CD14-positive monocyte (primary cell): ENCODE measurements at regions not wholly inside any gene's neighbourhood (a gene's known extent, or its start where the extent isn't known, plus 50 kb on each side); places are given as distances from the start of the nearest gene placed in this dataset.

Source experiments
- DNase-seq, 3 donors: peaks; one replicate each; pipeline ENCODE4 v3.0.0-alpha.2; 2011 to 2022
- H2AFZ ChIP-seq: 2 replicates; pipeline ENCODE4 v1.6.0; 2012; ENCODE audit warnings: mild to moderate bottlenecking, low read depth, low read length, inconsistent platforms; ENCODE audit not compliant: insufficient read depth, poor library complexity, severe bottlenecking
- H3K27ac ChIP-seq, 2 donors: 1 replicate in 1 of 2; 2 replicates in 1 of 2; pipeline ENCODE4 v1.5.1; 2012 to 2013; ENCODE audit warnings: low read length in 2 of 2, control low read depth in 1 of 2, inconsistent platforms in 1 of 2, low read depth in 1 of 2, mild to moderate bottlenecking in 1 of 2
- H3K27me3 ChIP-seq, 2 donors: one replicate each; pipeline versions ENCODE4 v1.6.0 to v1.6.1; 2011 to 2013; ENCODE audit warnings: low read length in 2 of 2; ENCODE audit not compliant: control insufficient read depth in 2 of 2, insufficient read depth in 2 of 2
- H3K36me3 ChIP-seq, 2 donors: replicated peaks in 1 of 2; 1 replicate in 1 of 2; 2 replicates in 1 of 2; pipeline versions ENCODE4 v1.5.1 to v1.6.1; 2012 to 2013; ENCODE audit warnings: low read length in 2 of 2, control low read depth in 1 of 2, inconsistent platforms in 1 of 2, mild to moderate bottlenecking in 1 of 2; ENCODE audit not compliant: insufficient read depth in 2 of 2, control insufficient read depth in 1 of 2
- H3K4me1 ChIP-seq, 2 donors: 1 replicate in 1 of 2; 2 replicates in 1 of 2; pipeline versions ENCODE4 v1.5.1 to v1.6.1; 2012 to 2013; ENCODE audit warnings: low read length in 2 of 2, control low read depth in 1 of 2, inconsistent platforms in 1 of 2, mild to moderate bottlenecking in 1 of 2, moderate library complexity in 1 of 2; ENCODE audit not compliant: insufficient read depth in 2 of 2, control insufficient read depth in 1 of 2
- H3K4me2 ChIP-seq: replicated peaks from 2 replicates; pipeline ENCODE3; 2012; ENCODE audit warnings: low read length, moderate library complexity, mild to moderate bottlenecking; ENCODE audit not compliant: poor library complexity, severe bottlenecking; ENCODE audit errors: extremely low read depth
- H3K4me3 ChIP-seq, 3 experiments: fragments of 200-600 bp in 1 of 3; sonication (generic) in 1 of 3; replicated peaks in 1 of 3; 1 replicate in 2 of 3; 2 replicates in 1 of 3; pipeline ENCODE4 v1.5.1; 2011 to 2013; ENCODE audit warnings: low read length in 3 of 3, mild to moderate bottlenecking in 3 of 3, control low read depth in 2 of 3, low read depth in 2 of 3, inconsistent platforms in 1 of 3, moderate library complexity in 1 of 3
- H3K79me2 ChIP-seq: 2 replicates; pipeline ENCODE4 v1.6.0; 2012; ENCODE audit warnings: mild to moderate bottlenecking, control low read depth, inconsistent platforms, low read length, moderate library complexity; ENCODE audit not compliant: insufficient read depth
- H3K9ac ChIP-seq: 2 replicates; pipeline ENCODE4 v1.6.0; 2017; ENCODE audit warnings: low read length, mild to moderate bottlenecking; ENCODE audit not compliant: insufficient read depth, poor library complexity, severe bottlenecking
- H3K9me3 ChIP-seq, 2 donors: replicated peaks in 1 of 2; 1 replicate in 1 of 2; 2 replicates in 1 of 2; pipeline versions ENCODE4 v1.5.1 to v1.6.1; 2012 to 2013; ENCODE audit warnings: low read length in 2 of 2, control low read depth in 1 of 2; ENCODE audit not compliant: control insufficient read depth in 1 of 2, insufficient read depth in 1 of 2
- H4K20me1 ChIP-seq: 2 replicates; pipeline ENCODE4 v1.6.0; 2012; ENCODE audit warnings: mild to moderate bottlenecking, low read length, control low read depth, moderate library complexity; ENCODE audit not compliant: insufficient read depth
- H3K27ac Mint-ChIP-seq, 7 donors: one replicate each; pipeline ENCODE4 v1.8.0; 2020; ENCODE audit warnings: mild to moderate bottlenecking in 7 of 7, mixed read lengths in 7 of 7, moderate library complexity in 6 of 7, inconsistent platforms in 2 of 7
- H3K27me3 Mint-ChIP-seq, 3 donors: one replicate each; pipeline ENCODE4 v1.8.0; 2021 to 2022; ENCODE audit warnings: low read depth in 3 of 3, mild to moderate bottlenecking in 3 of 3, mixed read lengths in 3 of 3, moderate library complexity in 3 of 3, inconsistent platforms in 1 of 3
- H3K36me3 Mint-ChIP-seq, 2 donors: one replicate each; pipeline ENCODE4 v1.8.0; 2020; ENCODE audit warnings: mixed read lengths in 2 of 2, inconsistent platforms in 1 of 2, mild to moderate bottlenecking in 1 of 2
- H3K4me1 Mint-ChIP-seq: one replicate; pipeline ENCODE4 v1.8.0; 2020; ENCODE audit warnings: mild to moderate bottlenecking, mixed read lengths
- H3K4me3 Mint-ChIP-seq, 2 donors: one replicate each; pipeline ENCODE4 v1.8.0; 2020; ENCODE audit warnings: mild to moderate bottlenecking in 2 of 2, mixed read lengths in 2 of 2, moderate library complexity in 1 of 2
- H3K9me3 Mint-ChIP-seq, 7 donors: one replicate each; pipeline ENCODE4 v1.8.0; 2020 to 2022; ENCODE audit warnings: mixed read lengths in 7 of 7, mild to moderate bottlenecking in 6 of 7, moderate library complexity in 6 of 7, inconsistent platforms in 2 of 7
- CTCF ChIP-seq: fragments of 200-600 bp; IDR thresholded peaks from one replicate; pipeline ENCODE4 v1.8.0; 2022; ENCODE audit warnings: antibody characterized with exemption, mild to moderate bottlenecking
- WGBS: methylation state at CpG from one replicate; pipeline ENCODE4 v1.1.5; 2013; ENCODE audit warnings: missing lambda C conversion rate; ENCODE audit not compliant: insufficient coverage; 5-methylcytosine and 5-hydroxymethylcytosine counted together
- intact Hi-C, 2 donors: fragments of 100-400 bp; cut with micrococcal nuclease; formaldehyde crosslinking; loops; one replicate each; pipeline versions ENCODE4 v1.15.0 to v1.15.1; 2023

GRCh38 chr5:39711821-39712220, 287.0 kb upstream of the DAB2 start:
- Mint-ChIP-seq H3K36me3 (no peaks in the 10 kb centered on the region), H3K27ac (no peak overlapping the region), H3K4me1 (peaks cover 6% of the 10 kb centered on the region), H3K27me3 (peaks cover 0 to 2% (median 0%) of the 10 kb centered on the region in 3 donors), H3K4me3 (no peak overlapping the region), H3K9me3 (no peaks in the 10 kb centered on the region)
- no peak for TF ChIP-seq CTCF
- no peaks in the 10 kb centered on the region for H3K79me2 ChIP-seq
- no peak overlapping the region for H3K9ac ChIP-seq
- intact Hi-C loops, result loop anchor here (10.0 kb wide), 2 partner anchors 1023 to 1163 kb away; no protein-coding TSS in a partner anchor
- no peaks in the 10 kb centered on the region for H3K9me3 ChIP-seq
- DNase-seq, result no peak
- H4K20me1 ChIP-seq, result no peaks in the 10 kb centered on the region
- H3K27ac ChIP-seq, result no peak overlapping the region
- H3K36me3 ChIP-seq, result no peaks in the 10 kb centered on the region
- H3K4me3 ChIP-seq, result no peak overlapping the region
- H3K4me1 ChIP-seq, result peaks cover 0 to 3% of the 10 kb centered on the region in 2 donors
- no peak overlapping the region for H3K4me2 ChIP-seq
- no peak overlapping the region for H2AFZ ChIP-seq
- H3K27me3 ChIP-seq, result no peaks in the 10 kb centered on the region

- Histone ChIP-seq H3K9ac (no peak overlapping the region), H3K4me3 (no peak overlapping the region), H3K4me2 (no peak overlapping the region), H3K4me1 (peaks cover 0 to 3% of the 10 kb centered on the region in 2 donors), H3K27ac (no peak overlapping the region), H3K36me3 (no peaks in the 10 kb centered on the region), H3K9me3 (no peaks in the 10 kb centered on the region), H2AFZ (no peak overlapping the region), H3K27me3 (no peaks in the 10 kb centered on the region), H4K20me1 (no peaks in the 10 kb centered on the region), H3K79me2 (no peaks in the 10 kb centered on the region)
- Mint-ChIP-seq H3K27ac (no peak overlapping the region), H3K27me3 (peaks cover 0 to 2% (median 0%) of the 10 kb centered on the region in 3 donors), H3K4me3 (no peak overlapping the region), H3K9me3 (peaks cover 0 to 3% (median 0%) of the 10 kb centered on the region in 7 donors), H3K36me3 (no peaks in the 10 kb centered on the region), H3K4me1 (peaks cover 6% of the 10 kb centered on the region)
- no peak for DNase-seq
- intact Hi-C loops, result no loop called here
- TF ChIP-seq CTCF, result no peak
- no CpG with 5 or more reads among the region's 4 CpGs for WGBS
Observed at GRCh38 chr5:39709032-39709431, 284.3 kb upstream of the DAB2 start.
